ENCODE measurements at regions not wholly inside any gene's neighbourhood (a gene's known extent, or its start where the extent isn't known, plus 50 kb on each side); places are given as distances from the start of the nearest gene placed in this dataset.

GRCh38 chr14:53695692-53696214 lies 260.9 kb downstream of the BMP4 start:
- TF ChIP-seq CTCF (IDR thresholded peaks at IDR 0.05) (no peak), POLR2A (IDR thresholded peaks at IDR 0.05) (no peak)
